Hepatocyte (in vitro differentiated cells): ENCODE measurements at regions not wholly inside any gene's neighbourhood (a gene's known extent, or its start where the extent isn't known, plus 50 kb on each side); places are given as distances from the start of the nearest gene placed in this dataset.

Experiments used
- DNase-seq: peaks from one replicate; pipeline ENCODE4 v3.0.0-alpha.2; 2016; ENCODE audit warnings: low spot score
- H2AFZ ChIP-seq: fragments of 200-600 bp; sonication (generic); 2 replicates; pipeline ENCODE4 v1.6.0; 2016; ENCODE audit warnings: antibody characterized with exemption, mild to moderate bottlenecking
- H3K27ac ChIP-seq: fragments of 200-600 bp; sonication (generic); 2 replicates; pipeline ENCODE4 v1.5.1; 2016; ENCODE audit warnings: mild to moderate bottlenecking
- H3K27me3 ChIP-seq: fragments of 200-600 bp; sonication (generic); 2 replicates; pipeline ENCODE4 v1.6.1; 2016
- H3K36me3 ChIP-seq: fragments of 200-600 bp; sonication (generic); replicated peaks from 2 replicates; pipeline ENCODE4 v1.5.1; 2016; ENCODE audit warnings: low read depth; ENCODE audit not compliant: insufficient read depth
- H3K4me1 ChIP-seq: fragments of 200-600 bp; sonication (generic); 2 replicates; pipeline ENCODE4 v1.5.1; 2016; ENCODE audit warnings: mild to moderate bottlenecking, moderate library complexity; ENCODE audit not compliant: insufficient read depth
- H3K4me2 ChIP-seq: fragments of 200-600 bp; sonication (generic); 2 replicates; pipeline ENCODE4 v1.6.0; 2016
- H3K4me3 ChIP-seq: fragments of 200-600 bp; sonication (generic); 2 replicates; pipeline ENCODE4 v1.5.1; 2016; ENCODE audit warnings: mild to moderate bottlenecking
- H3K79me2 ChIP-seq: fragments of 200-600 bp; sonication (generic); 2 replicates; pipeline ENCODE4 v1.6.0; 2017; ENCODE audit warnings: mild to moderate bottlenecking
- H3K9me2 ChIP-seq: fragments of 200-600 bp; sonication (generic); replicated peaks from 2 replicates; pipeline ENCODE4 v1.6.0; 2017; ENCODE audit warnings: mild to moderate bottlenecking; ENCODE audit not compliant: insufficient read depth
- H3K9me3 ChIP-seq: fragments of 200-600 bp; sonication (generic); 2 replicates; pipeline ENCODE4 v1.5.1; 2016; ENCODE audit warnings: low read depth, mild to moderate bottlenecking
- H4K20me1 ChIP-seq: fragments of 200-600 bp; sonication (generic); 2 replicates; pipeline ENCODE4 v1.6.0; 2016; ENCODE audit warnings: mild to moderate bottlenecking; ENCODE audit not compliant: insufficient read depth, poor library complexity, severe bottlenecking
- CTCF ChIP-seq: fragments of 200-600 bp; sonication (generic); IDR thresholded peaks from 2 replicates; pipeline ENCODE4 v1.5.1; 2016; ENCODE audit warnings: antibody characterized with exemption, mild to moderate bottlenecking; ENCODE audit not compliant: poor library complexity
- EZH2 ChIP-seq: fragments of 200-600 bp; sonication (generic); IDR thresholded peaks from 2 replicates; pipeline ENCODE4 v1.6.1; 2016; ENCODE audit warnings: antibody characterized with exemption, mild to moderate bottlenecking, borderline replicate concordance
- EZH2phosphoT487 ChIP-seq: fragments of 200-600 bp; sonication (generic); IDR thresholded peaks from one replicate; pipeline ENCODE4 v1.6.1; 2018; ENCODE audit warnings: antibody characterized with exemption, mild to moderate bottlenecking, low read depth, moderate library complexity; ENCODE audit not compliant: unreplicated experiment, severe bottlenecking
- WGBS: methylation state at CpG from one replicate; pipeline ENCODE4 v1.1.6; 2016; ENCODE audit warnings: low lambda C conversion rate; ENCODE audit errors: missing lambda C conversion rate; 5-methylcytosine and 5-hydroxymethylcytosine counted together

DNA sequence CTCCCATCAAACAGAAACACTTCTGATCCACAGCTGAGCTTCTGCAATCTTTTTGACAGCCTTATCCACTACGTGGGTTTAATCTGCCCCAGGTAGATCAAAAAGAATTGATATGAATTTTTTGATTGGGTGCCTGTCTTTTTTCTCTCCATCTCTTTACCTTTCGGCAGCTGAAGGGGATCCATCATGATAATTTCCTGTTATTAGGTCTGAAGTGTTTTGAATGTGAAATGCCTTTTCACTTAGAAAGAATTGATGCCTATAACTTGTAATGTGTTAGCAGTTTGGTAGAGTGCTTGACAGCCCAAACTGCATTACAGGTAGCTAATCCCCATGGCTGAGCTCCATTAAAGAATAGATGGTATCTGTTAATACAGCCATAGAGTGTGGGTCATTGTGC lies 745.4 kb downstream of the TLR4 start:
- H4K20me1 ChIP-seq: no peaks in the 10 kb centered on the region
- no peaks in the 10 kb centered on the region for H3K79me2 ChIP-seq
- H3K27me3 ChIP-seq: no peaks in the 10 kb centered on the region
- no peaks in the 10 kb centered on the region for H3K9me2 ChIP-seq
- H3K4me3 ChIP-seq: no peak overlapping the region
- H3K4me1 ChIP-seq: no peaks in the 10 kb centered on the region
- H3K4me2 ChIP-seq: no peak overlapping the region
- H3K9me3 ChIP-seq: no peaks in the 10 kb centered on the region
- H3K27ac ChIP-seq: no peak overlapping the region
- 79% methylated on average over 2 of the region's 2 CpGs for WGBS
- H3K36me3 ChIP-seq: no peaks in the 10 kb centered on the region
- no peak overlapping the region for H2AFZ ChIP-seq
- TF ChIP-seq EZH2phosphoT487 (no peak), CTCF (no peak), EZH2 (no peak)
- no peak for DNase-seq

DNA sequence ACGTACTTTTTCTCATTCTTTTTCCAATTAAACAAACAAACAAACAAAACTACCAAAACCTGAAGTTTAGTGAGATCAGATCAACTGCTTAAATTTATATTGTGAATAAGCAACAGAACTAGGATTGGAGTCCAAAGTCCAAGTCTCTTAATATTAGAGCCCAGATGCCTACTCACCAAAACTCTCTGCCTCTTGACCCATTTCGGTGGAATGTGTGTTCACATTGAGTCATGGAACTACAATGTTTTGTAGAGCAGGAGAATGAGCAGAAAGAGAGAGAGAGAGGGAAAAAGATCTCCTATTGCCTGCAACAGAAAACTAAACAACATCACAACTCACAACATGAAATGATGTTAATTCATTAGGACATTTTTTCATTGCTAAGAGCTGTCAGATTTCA lies 751.1 kb downstream of the TLR4 start:
- Histone ChIP-seq H2AFZ (no peak overlapping the region), H3K4me2 (no peak overlapping the region), H3K27ac (no peak overlapping the region), H3K4me3 (no peak overlapping the region), H3K4me1 (no peaks in the 10 kb centered on the region), H3K79me2 (no peaks in the 10 kb centered on the region), H3K9me3 (no peaks in the 10 kb centered on the region), H3K9me2 (no peaks in the 10 kb centered on the region), H3K27me3 (no peaks in the 10 kb centered on the region), H3K36me3 (no peaks in the 10 kb centered on the region), H4K20me1 (no peaks in the 10 kb centered on the region)
- TF ChIP-seq EZH2phosphoT487 (no peak), CTCF (no peak)
- DNase-seq: no peak
- WGBS: 81% methylated on average over 2 of the region's 2 CpGs

DNA sequence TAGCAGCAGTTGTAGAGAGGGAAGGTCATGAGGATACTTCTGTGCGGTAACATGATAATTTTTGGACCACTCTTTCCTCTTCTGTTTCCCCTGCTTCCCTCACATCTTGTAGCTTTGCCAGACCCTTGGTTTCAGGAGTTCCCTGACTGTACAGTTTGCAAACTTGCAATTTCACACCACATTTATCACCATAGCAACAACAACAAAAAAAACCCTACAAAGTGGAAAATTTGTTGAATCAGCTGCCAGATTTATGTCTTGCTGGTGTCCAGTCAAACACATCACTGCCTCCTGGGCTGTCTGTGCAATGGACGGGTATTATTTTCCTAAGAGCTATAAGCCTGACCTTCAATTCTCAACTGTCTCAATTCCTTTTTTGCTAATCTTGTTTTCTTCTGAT lies 751.6 kb downstream of the TLR4 start:
- Histone ChIP-seq H3K4me2 (no peak overlapping the region), H4K20me1 (no peaks in the 10 kb centered on the region), H3K4me1 (no peaks in the 10 kb centered on the region), H3K9me2 (no peaks in the 10 kb centered on the region), H3K9me3 (no peaks in the 10 kb centered on the region), H3K27me3 (no peaks in the 10 kb centered on the region), H3K36me3 (no peaks in the 10 kb centered on the region), H3K79me2 (no peaks in the 10 kb centered on the region), H2AFZ (no peak overlapping the region), H3K27ac (no peak overlapping the region), H3K4me3 (no peak overlapping the region)
- 93% methylated on average over 2 of the region's 2 CpGs for WGBS
- DNase-seq: no peak
- TF ChIP-seq EZH2phosphoT487 (no peak), CTCF (no peak), EZH2 (no peak)
